ENCODE measurements at regions not wholly inside any gene's neighbourhood (a gene's known extent, or its start where the extent isn't known, plus 50 kb on each side); places are given as distances from the start of the nearest gene placed in this dataset.

- no peaks in the 10 kb centered on the region for H3K9me3 ChIP-seq (ENCODE audit: low read depth, low read length)
- DNase-seq (ENCODE audit: low read depth, low spot score): no peak
- H3K4me3 ChIP-seq: no peak overlapping the region
- H3K36me3 ChIP-seq (ENCODE audit: insufficient read depth, low read length): no peaks in the 10 kb centered on the region
- TF ChIP-seq EZH2 (IDR thresholded peaks at IDR 0.05): no peak
- TF ChIP-seq POLR2AphosphoS5 (IDR thresholded peaks at IDR 0.05; ENCODE audit: borderline replicate concordance, low read depth, low read length): no peak
- no peak for TF ChIP-seq FOXP2 (optimal IDR thresholded peaks at IDR 0.05; ENCODE audit: control extremely low read depth, extremely low read length, insufficient read depth)
- no peak overlapping the region for H3K9ac ChIP-seq (ENCODE audit: insufficient read length)
- H3K27ac ChIP-seq: no peak overlapping the region
Observed at GRCh38 chr1:172717722-172718465, 59.0 kb downstream of the FASLG start.

- DNase-seq (ENCODE audit: low read depth, low spot score): no peak
- Histone ChIP-seq H3K27ac (no peak overlapping the region), H3K4me3 (no peak overlapping the region), H3K9me3 (ENCODE audit: low read depth, low read length) (no peaks in the 10 kb centered on the region), H3K9ac (ENCODE audit: insufficient read length) (no peak overlapping the region), H3K36me3 (ENCODE audit: insufficient read depth, low read length) (no peaks in the 10 kb centered on the region)
- TF ChIP-seq FOXP2 (optimal IDR thresholded peaks at IDR 0.05; ENCODE audit: control extremely low read depth, extremely low read length, insufficient read depth) (no peak), POLR2AphosphoS5 (IDR thresholded peaks at IDR 0.05; ENCODE audit: borderline replicate concordance, low read depth, low read length) (no peak), EZH2 (IDR thresholded peaks at IDR 0.05) (no peak)
Observed at GRCh38 chr1:172719066-172719627, 60.2 kb downstream of the FASLG start.

GRCh38 chr1:172719694-172720138 lies 60.8 kb downstream of the FASLG start:
- DNase-seq (ENCODE audit: low read depth, low spot score): peak; percentile 12
- no peak for TF ChIP-seq EZH2 (IDR thresholded peaks at IDR 0.05)
- no peak for TF ChIP-seq FOXP2 (optimal IDR thresholded peaks at IDR 0.05; ENCODE audit: control extremely low read depth, extremely low read length, insufficient read depth)
- TF ChIP-seq POLR2AphosphoS5 (IDR thresholded peaks at IDR 0.05; ENCODE audit: borderline replicate concordance, low read depth, low read length): no peak
- Histone ChIP-seq H3K27ac (no peak overlapping the region), H3K9ac (ENCODE audit: insufficient read length) (no peak overlapping the region), H3K4me3 (no peak overlapping the region), H3K9me3 (ENCODE audit: low read depth, low read length) (no peaks in the 10 kb centered on the region), H3K36me3 (ENCODE audit: insufficient read depth, low read length) (no peaks in the 10 kb centered on the region)

- Histone ChIP-seq H3K4me3 (no peak overlapping the region), H3K36me3 (ENCODE audit: insufficient read depth, low read length) (no peaks in the 10 kb centered on the region), H3K9ac (ENCODE audit: insufficient read length) (no peak overlapping the region), H3K9me3 (ENCODE audit: low read depth, low read length) (no peaks in the 10 kb centered on the region), H3K27ac (no peak overlapping the region)
- DNase-seq (ENCODE audit: low read depth, low spot score): no peak
- no peak for TF ChIP-seq FOXP2 (optimal IDR thresholded peaks at IDR 0.05; ENCODE audit: control extremely low read depth, extremely low read length, insufficient read depth)
- no peak for TF ChIP-seq EZH2 (IDR thresholded peaks at IDR 0.05)
- TF ChIP-seq POLR2AphosphoS5 (IDR thresholded peaks at IDR 0.05; ENCODE audit: borderline replicate concordance, low read depth, low read length): no peak
Observed at GRCh38 chr1:172720339-172720738, 61.4 kb downstream of the FASLG start.

- Histone ChIP-seq H3K9ac (ENCODE audit: insufficient read length) (no peak overlapping the region), H3K9me3 (ENCODE audit: low read depth, low read length) (no peaks in the 10 kb centered on the region), H3K27ac (no peak overlapping the region), H3K36me3 (ENCODE audit: insufficient read depth, low read length) (no peaks in the 10 kb centered on the region), H3K4me3 (no peak overlapping the region)
- no peak for DNase-seq (ENCODE audit: low read depth, low spot score)
- TF ChIP-seq POLR2AphosphoS5 (IDR thresholded peaks at IDR 0.05; ENCODE audit: borderline replicate concordance, low read depth, low read length) (no peak), EZH2 (IDR thresholded peaks at IDR 0.05) (no peak), FOXP2 (optimal IDR thresholded peaks at IDR 0.05; ENCODE audit: control extremely low read depth, extremely low read length, insufficient read depth) (no peak)
Observed at GRCh38 chr1:172723251-172723650, 64.3 kb downstream of the FASLG start.

GRCh38 chr1:172724232-172724631 lies 65.3 kb downstream of the FASLG start:
- no peak for DNase-seq (ENCODE audit: low read depth, low spot score)
- no peak overlapping the region for H3K27ac ChIP-seq
- TF ChIP-seq FOXP2 (optimal IDR thresholded peaks at IDR 0.05; ENCODE audit: control extremely low read depth, extremely low read length, insufficient read depth) (no peak), POLR2AphosphoS5 (IDR thresholded peaks at IDR 0.05; ENCODE audit: borderline replicate concordance, low read depth, low read length) (no peak), EZH2 (IDR thresholded peaks at IDR 0.05) (no peak)
- H3K9ac ChIP-seq (ENCODE audit: insufficient read length): no peak overlapping the region
- no peaks in the 10 kb centered on the region for H3K9me3 ChIP-seq (ENCODE audit: low read depth, low read length)
- H3K36me3 ChIP-seq (ENCODE audit: insufficient read depth, low read length): no peaks in the 10 kb centered on the region
- no peak overlapping the region for H3K4me3 ChIP-seq

GRCh38 chr1:172724765-172725613 lies 66.1 kb downstream of the FASLG start:
- DNase-seq (ENCODE audit: low read depth, low spot score): no peak
- H3K9ac ChIP-seq (ENCODE audit: insufficient read length): no peak overlapping the region
- H3K4me3 ChIP-seq: no peak overlapping the region
- no peak overlapping the region for H3K27ac ChIP-seq
- TF ChIP-seq EZH2 (IDR thresholded peaks at IDR 0.05) (no peak), FOXP2 (optimal IDR thresholded peaks at IDR 0.05; ENCODE audit: control extremely low read depth, extremely low read length, insufficient read depth) (no peak), POLR2AphosphoS5 (IDR thresholded peaks at IDR 0.05; ENCODE audit: borderline replicate concordance, low read depth, low read length) (no peak)
- H3K36me3 ChIP-seq (ENCODE audit: insufficient read depth, low read length): no peaks in the 10 kb centered on the region
- no peaks in the 10 kb centered on the region for H3K9me3 ChIP-seq (ENCODE audit: low read depth, low read length)

- TF ChIP-seq FOXP2 (optimal IDR thresholded peaks at IDR 0.05; ENCODE audit: control extremely low read depth, extremely low read length, insufficient read depth) (no peak), EZH2 (IDR thresholded peaks at IDR 0.05) (no peak), POLR2AphosphoS5 (IDR thresholded peaks at IDR 0.05; ENCODE audit: borderline replicate concordance, low read depth, low read length) (no peak)
- H3K36me3 ChIP-seq (ENCODE audit: insufficient read depth, low read length): no peaks in the 10 kb centered on the region
- no peak overlapping the region for H3K4me3 ChIP-seq
- H3K9ac ChIP-seq (ENCODE audit: insufficient read length): no peak overlapping the region
- H3K27ac ChIP-seq: no peak overlapping the region
- DNase-seq (ENCODE audit: low read depth, low spot score): no peak
- H3K9me3 ChIP-seq (ENCODE audit: low read depth, low read length): no peaks in the 10 kb centered on the region
Observed at GRCh38 chr1:172726740-172727139, 67.8 kb downstream of the FASLG start.

All from SK-N-MC (cell line).